Fibroblast of the aortic adventitia (primary cell): ENCODE measurements at regions not wholly inside any gene's neighbourhood (a gene's known extent, or its start where the extent isn't known, plus 50 kb on each side); places are given as distances from the start of the nearest gene placed in this dataset. TPM values are rescaled to one million over a fixed set of nuclear protein-coding genes. Genes with fewer than 3 reads are reported as not detected.
"Not testable (repeated sequence)": the region's sequence is repeated elsewhere in the genome, so short reads cannot be mapped to it uniquely, and the experiment has no call there.

ENCODE experiments used
- DNase-seq: peaks from one replicate; pipeline ENCODE4 v3.0.0-alpha.2; 2010; ENCODE audit warnings: low read depth
- H3K4me3 ChIP-seq: 2 replicates; pipeline ENCODE4 v1.5.1; 2011; ENCODE audit warnings: low read depth, mild to moderate bottlenecking, control low read depth, low read length, moderate library complexity
- CTCF ChIP-seq: IDR thresholded peaks from 2 replicates; pipeline ENCODE4 v1.5.1; 2011; ENCODE audit warnings: mild to moderate bottlenecking, low read length, control low read depth, inconsistent platforms; ENCODE audit not compliant: insufficient read depth
- small RNA-seq: library from RNA; depleted of rRNA; stranded (forward); fragments of <200 nt; gene quantifications from one replicate; pipeline ENCODE3, GENCODE V24; 2012

- H3K4me3 ChIP-seq, result no peak overlapping the region
- DNase-seq, result no peak
- TF ChIP-seq CTCF, result no peak
Measured at GRCh38 chr12:25315388-25315787, 64.7 kb upstream of the KRAS start.

GRCh38 chr12:25313266-25313990, 62.7 kb upstream of the KRAS start:
- not testable (repeated sequence) for DNase-seq, H3K4me3 ChIP-seq

GRCh38 chr12:25311506-25311905, 60.8 kb upstream of the KRAS start:
- no peak overlapping the region for H3K4me3 ChIP-seq
- TF ChIP-seq CTCF, result no peak
- no peak for DNase-seq

- not testable (repeated sequence) for H3K4me3 ChIP-seq, DNase-seq
Measured at GRCh38 chr12:25310071-25310470, 59.3 kb upstream of the KRAS start.

GRCh38 chr12:25308756-25309155, 58.0 kb upstream of the KRAS start:
- DNase-seq, result no peak
- no peak for TF ChIP-seq CTCF
- H3K4me3 ChIP-seq, result no peak overlapping the region

GRCh38 chr12:25307818-25308217, 57.1 kb upstream of the KRAS start:
- TF ChIP-seq CTCF, result no peak
- no peak overlapping the region for H3K4me3 ChIP-seq
- DNase-seq, result no peak

GRCh38 chr12:25301798-25302197, 51.1 kb upstream of the KRAS start:
- no peak for TF ChIP-seq CTCF
- H3K4me3 ChIP-seq, result no peak overlapping the region
- no peak for DNase-seq

Small RNAs in the stretch of these regions (small RNA-seq; reads per million reads assigned to genes)
- gene AC092451.1, result not detected
- not detected for gene RNU4-67P
